Pancreas (tissue), 10 donors: ENCODE measurements at regions not wholly inside any gene's neighbourhood (a gene's known extent, or its start where the extent isn't known, plus 50 kb on each side); places are given as distances from the start of the nearest gene placed in this dataset.

Experiments
- ATAC-seq, 4 donors: fragments of 200-7000 bp; cut with Tn5 transposase; one replicate each; pipeline versions ENCODE4 v1.8.0 to v1.9.1; 2020; ENCODE audit warnings: mild to moderate bottlenecking in 4 of 4, moderate library complexity in 4 of 4
- DNase-seq, 6 donors: peaks; one replicate each; pipeline ENCODE4 v3.0.0-alpha.2; 2020
- FAIRE-seq: peaks from 2 replicates; lab custom pipeline; 2012; peaks lifted over from hg19 to GRCh38; lab: Jason Lieb, UNC
- H3K27ac ChIP-seq, 4 donors: fragments of 200-600 bp; sonication (generic); 1 replicate in 3 of 4; 2 replicates in 1 of 4; pipeline versions ENCODE4 v1.5.0 to v1.8.0; 2020
- H3K27me3 ChIP-seq, 4 donors: fragments of 200-600 bp; one replicate each; pipeline ENCODE4 v1.8.0; 2021
- H3K36me3 ChIP-seq, 3 donors: fragments of 200-600 bp; sonication (generic) in 1 of 3; one replicate each; pipeline versions ENCODE4 v1.5.0 to v1.8.0; 2020 to 2021
- H3K4me1 ChIP-seq, 3 donors: fragments of 200-600 bp; one replicate each; pipeline ENCODE4 v1.8.0; 2021
- H3K4me3 ChIP-seq, 4 donors: fragments of 200-600 bp; sonication (generic) in 2 of 4; one replicate each; pipeline versions ENCODE4 v1.5.0 to v1.8.0; 2020 to 2021
- H3K9me3 ChIP-seq, 4 donors: fragments of 200-600 bp; one replicate each; pipeline ENCODE4 v1.8.0; 2021
- CTCF ChIP-seq, 4 donors: fragments of 200-600 bp; sonication (generic) in 3 of 4; IDR thresholded peaks; one replicate each; pipeline versions ENCODE4 v1.5.0 to v1.8.0; 2021; ENCODE audit warnings: antibody characterized with exemption in 4 of 4
- WGBS, 2 donors: extraction: QIAGEN DNeasy Blood & Tissue Kit; methylation state at CpG; one replicate each; pipeline ENCODE4 v1.1.7; 2013; 5-methylcytosine and 5-hydroxymethylcytosine counted together
- intact Hi-C, 3 donors: fragments of 100-400 bp; cut with DNase I; formaldehyde crosslinking; loops; one replicate each; pipeline versions ENCODE4 v1.11.1 to v1.14.2; 2022
- donor health status: healthy with polysubstance abuse.
- donor health status: DM: no; HTN: no; CAD: no; lungs with moderate emphysema.
- donor health status: DM: no; HTN: no; CAD: no.
- donor health status: control.
- donor health status: control.
- donor health status: Bipolar disorder and iron deficiency.
- donor health status: DM: yes; HTN: yes; CAD: no.
- donor health status: DM: no; HTN: no; CAD: no.
- donor health status: DM: no; HTN: no; CAD: no.
- donor health status: DM: yes; HTN: yes; CAD: no.

- no peak for TF ChIP-seq CTCF (IDR thresholded peaks at IDR 0.05)
- intact Hi-C loops = no loop called here
- H3K4me3 ChIP-seq = no peak overlapping the region
- ATAC-seq (no peak), FAIRE-seq (no peak), DNase-seq (no peak)
- no peaks in the 10 kb centered on the region for H3K36me3 ChIP-seq
- H3K27me3 ChIP-seq = no peaks in the 10 kb centered on the region
- 41 to 47% methylated on average over 7 of the region's 7 CpGs for WGBS, 2 donors
- H3K27ac ChIP-seq = no peak overlapping the region
- no peaks in the 10 kb centered on the region for H3K9me3 ChIP-seq
- no peaks in the 10 kb centered on the region for H3K4me1 ChIP-seq
Observed at GRCh38 chr2:164009756-164010337, 274.0 kb upstream of the FIGN start.

GRCh38 chr2:164008752-164009151 lies 272.9 kb upstream of the FIGN start:
- no peak for TF ChIP-seq CTCF (IDR thresholded peaks at IDR 0.05)
- Histone ChIP-seq H3K27me3 (no peaks in the 10 kb centered on the region), H3K9me3 (no peaks in the 10 kb centered on the region), H3K4me1 (no peaks in the 10 kb centered on the region), H3K36me3 (no peaks in the 10 kb centered on the region), H3K4me3 (no peak overlapping the region), H3K27ac (no peak overlapping the region)
- DNase-seq = no peak
- 58 to 68% methylated on average over 4 of the region's 4 CpGs for WGBS, 2 donors
- FAIRE-seq = no peak
- intact Hi-C loops = no loop called here
- no peak for ATAC-seq

GRCh38 chr2:164006704-164007103 lies 270.9 kb upstream of the FIGN start:
- no peak for TF ChIP-seq CTCF (IDR thresholded peaks at IDR 0.05)
- FAIRE-seq = no peak
- no peak for DNase-seq
- Histone ChIP-seq H3K36me3 (no peaks in the 10 kb centered on the region), H3K4me1 (no peaks in the 10 kb centered on the region), H3K4me3 (no peak overlapping the region), H3K27me3 (no peaks in the 10 kb centered on the region), H3K27ac (no peak overlapping the region), H3K9me3 (no peaks in the 10 kb centered on the region)
- no peak for ATAC-seq
- 59 to 72% methylated on average over 2 of the region's 2 CpGs for WGBS, 2 donors
- intact Hi-C loops = no loop called here

- no peak for TF ChIP-seq CTCF (IDR thresholded peaks at IDR 0.05)
- Histone ChIP-seq H3K9me3 (no peaks in the 10 kb centered on the region), H3K36me3 (no peaks in the 10 kb centered on the region), H3K27me3 (no peaks in the 10 kb centered on the region), H3K4me1 (no peaks in the 10 kb centered on the region), H3K4me3 (no peak overlapping the region), H3K27ac (no peak overlapping the region)
- DNase-seq (no peak), FAIRE-seq (no peak), ATAC-seq (no peak)
- WGBS, 2 donors = 66 to 73% methylated on average over 2 of the region's 2 CpGs
- intact Hi-C loops = no loop called here
Observed at GRCh38 chr2:164000176-164000575, 264.4 kb upstream of the FIGN start.

GRCh38 chr2:163997466-163997865 lies 261.7 kb upstream of the FIGN start:
- WGBS, 2 donors = 29 to 36% methylated on average over 4 of the region's 4 CpGs
- DNase-seq (no peak), ATAC-seq (no peak), FAIRE-seq (no peak)
- no peak overlapping the region for H3K4me3 ChIP-seq
- no peaks in the 10 kb centered on the region for H3K9me3 ChIP-seq
- H3K4me1 ChIP-seq = no peaks in the 10 kb centered on the region
- H3K27ac ChIP-seq = no peak overlapping the region
- H3K27me3 ChIP-seq = no peaks in the 10 kb centered on the region
- no peaks in the 10 kb centered on the region for H3K36me3 ChIP-seq
- no peak for TF ChIP-seq CTCF (IDR thresholded peaks at IDR 0.05)
- intact Hi-C loops = no loop called here
